HEK293 (cell line): ENCODE measurements at regions not wholly inside any gene's neighbourhood (a gene's known extent, or its start where the extent isn't known, plus 50 kb on each side); places are given as distances from the start of the nearest gene placed in this dataset.
A peak's percentile ranks its signal among the peaks of the same experiment; 100 is the strongest.

Experiments
- CTCF ChIA-PET: fragments of 350-600 bp; formaldehyde crosslinking; extraction: SDS; loops from one replicate; lab custom pipeline; 2021; ENCODE audit warnings: antibody characterized with exemption; lab: Yijun Ruan, JAX
- POLR2A ChIA-PET: fragments of 300-600 bp; formaldehyde crosslinking; extraction: SDS; loops from one replicate; lab custom pipeline; 2020; ENCODE audit warnings: antibody characterized with exemption, inconsistent platforms; lab: Yijun Ruan, JAX
- H3K27ac ChIP-seq: fragments of 200-500 bp; sonication (Bioruptor generic); 2 replicates; pipeline ENCODE4 v1.5.1; 2014; ENCODE audit warnings: low read depth, low read length, control low read depth, inconsistent platforms; ENCODE audit errors: extremely low read depth
- H3K36me3 ChIP-seq, 2 experiments: fragments of 200-500 bp in 1 of 2; sonication (Bioruptor generic) in 1 of 2; 1 replicate in 1 of 2; 2 replicates in 1 of 2; pipeline ENCODE4 v1.5.1; 2014 to 2017; ENCODE audit warnings: inconsistent platforms in 2 of 2, low read length in 2 of 2; ENCODE audit not compliant: control insufficient read depth in 2 of 2, insufficient read depth in 1 of 2
- H3K4me1 ChIP-seq: fragments of 200-500 bp; sonication (Bioruptor generic); 2 replicates; pipeline ENCODE4 v1.5.1; 2014; ENCODE audit warnings: mild to moderate bottlenecking, low read length, inconsistent platforms; ENCODE audit not compliant: control insufficient read depth, insufficient read depth
- H3K4me3 ChIP-seq: 2 replicates; pipeline ENCODE4 v1.5.1; 2011; ENCODE audit warnings: low read depth, mild to moderate bottlenecking, control low read depth, low read length, moderate library complexity
- H3K9me3 ChIP-seq: fragments of 200-500 bp; sonication (Bioruptor generic); 2 replicates; pipeline ENCODE4 v1.5.1; 2014; ENCODE audit warnings: low read depth, low read length, inconsistent platforms; ENCODE audit not compliant: control insufficient read depth, insufficient read depth
- ELK4 ChIP-seq: IDR thresholded peaks from 2 replicates; pipeline ENCODE4 v1.6.1; 2011; ENCODE audit warnings: mild to moderate bottlenecking, low read depth, low read length, borderline replicate concordance
- KLF8 ChIP-seq: fragments of 450-650 bp; formaldehyde crosslinking; IDR thresholded peaks from 2 replicates; pipeline ENCODE4 v1.5.1; 2016; ENCODE audit warnings: missing biosample characterization, missing genetic modification characterization
- PATZ1 ChIP-seq: fragments of 450-650 bp; formaldehyde crosslinking; IDR thresholded peaks from 2 replicates; pipeline ENCODE4 v1.5.1; 2016; ENCODE audit warnings: missing biosample characterization, missing genetic modification characterization
- TRIM28 ChIP-seq: IDR thresholded peaks from 2 replicates; pipeline ENCODE4 v1.6.1; 2011; ENCODE audit warnings: low read length, control low read depth, borderline replicate concordance
- ZBTB21 ChIP-seq: fragments of 450-650 bp; formaldehyde crosslinking; IDR thresholded peaks from 2 replicates; pipeline ENCODE4 v1.5.1; 2017; ENCODE audit warnings: missing biosample characterization, missing genetic modification characterization
- ZFP37 ChIP-seq: fragments of 450-650 bp; formaldehyde crosslinking; IDR thresholded peaks from 2 replicates; pipeline ENCODE4 v1.5.1; 2016; ENCODE audit warnings: missing biosample characterization, missing genetic modification characterization
- ZNF132 ChIP-seq: fragments of 450-650 bp; formaldehyde crosslinking; IDR thresholded peaks from 2 replicates; pipeline ENCODE4 v1.5.1; 2017; ENCODE audit warnings: missing biosample characterization, missing genetic modification characterization, borderline replicate concordance
- ZNF157 ChIP-seq: fragments of 450-650 bp; formaldehyde crosslinking; IDR thresholded peaks from 2 replicates; pipeline ENCODE4 v1.5.1; 2016; ENCODE audit warnings: missing biosample characterization, missing genetic modification characterization
- ZNF169 ChIP-seq: fragments of 450-650 bp; formaldehyde crosslinking; IDR thresholded peaks from 2 replicates; pipeline ENCODE4 v1.5.1; 2016; ENCODE audit warnings: missing biosample characterization, missing genetic modification characterization
- ZNF211 ChIP-seq: fragments of 450-650 bp; formaldehyde crosslinking; IDR thresholded peaks from 2 replicates; pipeline ENCODE4 v1.5.1; 2016; ENCODE audit warnings: low read depth, missing biosample characterization, missing genetic modification characterization
- ZNF214 ChIP-seq: fragments of 450-650 bp; formaldehyde crosslinking; IDR thresholded peaks from 2 replicates; pipeline ENCODE4 v1.5.1; 2017; ENCODE audit warnings: missing biosample characterization, mild to moderate bottlenecking, missing genetic modification characterization, borderline replicate concordance
- ZNF311 ChIP-seq: fragments of 450-650 bp; formaldehyde crosslinking; IDR thresholded peaks from 2 replicates; pipeline ENCODE4 v1.5.1; 2017; ENCODE audit warnings: missing biosample characterization, missing genetic modification characterization, borderline replicate concordance
- ZNF335 ChIP-seq: fragments of 450-650 bp; formaldehyde crosslinking; conservative IDR thresholded peaks from 2 replicates; pipeline ENCODE4 v1.5.1; 2016; ENCODE audit warnings: missing biosample characterization, missing genetic modification characterization
- ZNF366 ChIP-seq: fragments of 450-650 bp; formaldehyde crosslinking; conservative IDR thresholded peaks from 2 replicates; pipeline ENCODE4 v1.5.1; 2016; ENCODE audit warnings: missing biosample characterization, missing genetic modification characterization
- ZNF530 ChIP-seq: fragments of 450-650 bp; formaldehyde crosslinking; IDR thresholded peaks from 2 replicates; pipeline ENCODE4 v1.5.1; 2016; ENCODE audit warnings: low read depth, missing biosample characterization, missing genetic modification characterization
- ZNF549 ChIP-seq: fragments of 450-650 bp; IDR thresholded peaks from 2 replicates; pipeline ENCODE4 v1.5.1; 2018; ENCODE audit warnings: missing biosample characterization, missing genetic modification characterization, mild to moderate bottlenecking, inconsistent platforms, moderate library complexity
- ZNF610 ChIP-seq: fragments of 450-650 bp; formaldehyde crosslinking; IDR thresholded peaks from 2 replicates; pipeline ENCODE4 v1.5.1; 2016; ENCODE audit warnings: missing biosample characterization, missing genetic modification characterization, borderline replicate concordance
- ZNF629 ChIP-seq: fragments of 450-650 bp; formaldehyde crosslinking; IDR thresholded peaks from 2 replicates; pipeline ENCODE4 v1.5.1; 2017; ENCODE audit warnings: missing biosample characterization, missing genetic modification characterization
- ZNF670 ChIP-seq: fragments of 450-650 bp; formaldehyde crosslinking; IDR thresholded peaks from 2 replicates; pipeline ENCODE4 v1.5.1; 2016; ENCODE audit warnings: missing biosample characterization, missing genetic modification characterization, low read depth
- ZNF707 ChIP-seq: fragments of 450-650 bp; formaldehyde crosslinking; IDR thresholded peaks from 2 replicates; pipeline ENCODE4 v1.5.1; 2016; ENCODE audit warnings: missing biosample characterization, missing genetic modification characterization
- TF ChIP-seq, protein P1 (sequence below): fragments of 450-650 bp; formaldehyde crosslinking; optimal IDR thresholded peaks from 2 replicates; pipeline ENCODE3; 2016; ENCODE audit warnings: missing biosample characterization, mild to moderate bottlenecking, missing genetic modification characterization
- TF ChIP-seq, protein P2 (sequence below): fragments of 450-650 bp; formaldehyde crosslinking; IDR thresholded peaks from 2 replicates; pipeline ENCODE4 v1.5.1; 2016; ENCODE audit warnings: missing biosample characterization, missing genetic modification characterization
- TF ChIP-seq, protein P3 (sequence below): fragments of 450-650 bp; formaldehyde crosslinking; IDR thresholded peaks from 2 replicates; pipeline ENCODE4 v1.5.1; 2016; ENCODE audit warnings: missing biosample characterization, missing genetic modification characterization
- TF ChIP-seq, protein P4 (sequence below): fragments of 450-650 bp; formaldehyde crosslinking; IDR thresholded peaks from 2 replicates; pipeline ENCODE4 v1.5.1; 2016; ENCODE audit warnings: missing biosample characterization, missing genetic modification characterization
- TF ChIP-seq, protein P5 (sequence below): fragments of 450-650 bp; formaldehyde crosslinking; IDR thresholded peaks from 2 replicates; pipeline ENCODE4 v1.5.1; 2016; ENCODE audit warnings: missing biosample characterization, missing genetic modification characterization, borderline replicate concordance
- TF ChIP-seq, protein P6 (sequence below): fragments of 450-650 bp; formaldehyde crosslinking; IDR thresholded peaks from 2 replicates; pipeline ENCODE4 v1.5.1; 2016; ENCODE audit warnings: missing biosample characterization, missing genetic modification characterization

- Histone ChIP-seq H3K4me1 (peaks cover 4% of the 10 kb centered on the region), H3K36me3 (no peaks in the 10 kb centered on the region), H3K9me3 (no peaks in the 10 kb centered on the region), H3K27ac (no peak overlapping the region), H3K4me3 (no peak overlapping the region)
- TF ChIP-seq ZNF610 (tag by site-specific recombination) (no peak), ZNF169 (no peak), ZNF670 (tag by site-specific recombination) (no peak), ZNF629 (no peak), ELK4 (no peak)
- ChIA-PET POLR2A (no interaction called here), CTCF (interaction anchor here (1.0 kb wide), 1 partner anchor 9 kb away, joined by 4 read pairs; no protein-coding TSS in a partner anchor)
Observed at GRCh38 chr15:95519887-95520286, 810.6 kb upstream of the NR2F2 start.

DNA sequence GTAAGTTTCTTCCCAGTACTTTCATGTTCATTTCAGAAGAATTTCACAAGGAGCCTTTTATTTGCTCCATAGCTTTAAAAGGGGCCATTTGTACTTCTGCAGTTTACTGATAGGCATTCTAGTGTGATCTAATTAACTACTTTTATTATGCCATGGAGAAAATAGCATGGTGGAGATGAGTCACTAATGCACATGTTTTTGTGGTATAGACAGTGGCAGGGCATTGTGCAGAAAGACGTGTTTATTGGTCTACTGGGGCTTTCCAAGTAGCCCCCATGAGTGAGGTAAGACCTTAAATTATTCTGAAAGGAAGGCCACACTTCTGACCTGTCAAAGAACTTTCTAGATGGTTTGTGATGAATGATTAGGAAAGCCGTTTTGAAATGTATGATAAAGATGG, 810.0 kb upstream of the NR2F2 start:
- Histone ChIP-seq H3K36me3 (no peaks in the 10 kb centered on the region), H3K9me3 (no peaks in the 10 kb centered on the region), H3K4me3 (no peak overlapping the region), H3K27ac (no peak overlapping the region), H3K4me1 (peaks cover 4% of the 10 kb centered on the region)
- ChIA-PET CTCF (no interaction called here), POLR2A (no interaction called here)
- TF ChIP-seq ZNF707 (tag by site-specific recombination) (no peak), KLF8 (no peak), ZNF549 (tag by site-specific recombination) (no peak), PATZ1 (tag by site-specific recombination) (no peak), ZFP37 (no peak), TRIM28 (no peak), ZNF366 (0 out of 2 replicates have a peak, but pooled peaks have one; percentile 36), ZNF530 (tag by site-specific recombination) (no peak), ZNF214 (tag by site-specific recombination) (no peak), ZNF311 (tag by site-specific recombination) (no peak), ZBTB21 (tag by site-specific recombination) (no peak), ZNF157 (tag by site-specific recombination) (no peak), ZNF132 (tag by site-specific recombination) (no peak), ZNF335 (tag by site-specific recombination) (no peak), ZNF211 (tag by site-specific recombination) (peak; percentile 63; the same call in 1 of the 2 replicates)
- TF ChIP-seq, protein P1, sequence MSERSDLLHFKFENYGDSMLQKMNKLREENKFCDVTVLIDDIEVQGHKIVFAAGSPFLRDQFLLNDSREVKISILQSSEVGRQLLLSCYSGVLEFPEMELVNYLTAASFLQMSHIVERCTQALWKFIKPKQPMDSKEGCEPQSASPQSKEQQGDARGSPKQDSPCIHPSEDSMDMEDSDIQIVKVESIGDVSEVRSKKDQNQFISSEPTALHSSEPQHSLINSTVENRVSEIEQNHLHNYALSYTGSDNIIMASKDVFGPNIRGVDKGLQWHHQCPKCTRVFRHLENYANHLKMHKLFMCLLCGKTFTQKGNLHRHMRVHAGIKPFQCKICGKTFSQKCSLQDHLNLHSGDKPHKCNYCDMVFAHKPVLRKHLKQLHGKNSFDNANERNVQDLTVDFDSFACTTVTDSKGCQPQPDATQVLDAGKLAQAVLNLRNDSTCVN (tag by site-specific recombination), result no peak
- TF ChIP-seq, protein P2, sequence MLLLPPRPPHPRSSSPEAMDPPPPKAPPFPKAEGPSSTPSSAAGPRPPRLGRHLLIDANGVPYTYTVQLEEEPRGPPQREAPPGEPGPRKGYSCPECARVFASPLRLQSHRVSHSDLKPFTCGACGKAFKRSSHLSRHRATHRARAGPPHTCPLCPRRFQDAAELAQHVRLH (tag by site-specific recombination), result no peak
- TF ChIP-seq, protein P3, sequence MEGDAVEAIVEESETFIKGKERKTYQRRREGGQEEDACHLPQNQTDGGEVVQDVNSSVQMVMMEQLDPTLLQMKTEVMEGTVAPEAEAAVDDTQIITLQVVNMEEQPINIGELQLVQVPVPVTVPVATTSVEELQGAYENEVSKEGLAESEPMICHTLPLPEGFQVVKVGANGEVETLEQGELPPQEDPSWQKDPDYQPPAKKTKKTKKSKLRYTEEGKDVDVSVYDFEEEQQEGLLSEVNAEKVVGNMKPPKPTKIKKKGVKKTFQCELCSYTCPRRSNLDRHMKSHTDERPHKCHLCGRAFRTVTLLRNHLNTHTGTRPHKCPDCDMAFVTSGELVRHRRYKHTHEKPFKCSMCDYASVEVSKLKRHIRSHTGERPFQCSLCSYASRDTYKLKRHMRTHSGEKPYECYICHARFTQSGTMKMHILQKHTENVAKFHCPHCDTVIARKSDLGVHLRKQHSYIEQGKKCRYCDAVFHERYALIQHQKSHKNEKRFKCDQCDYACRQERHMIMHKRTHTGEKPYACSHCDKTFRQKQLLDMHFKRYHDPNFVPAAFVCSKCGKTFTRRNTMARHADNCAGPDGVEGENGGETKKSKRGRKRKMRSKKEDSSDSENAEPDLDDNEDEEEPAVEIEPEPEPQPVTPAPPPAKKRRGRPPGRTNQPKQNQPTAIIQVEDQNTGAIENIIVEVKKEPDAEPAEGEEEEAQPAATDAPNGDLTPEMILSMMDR (tag by site-specific recombination), result no peak
- TF ChIP-seq, protein P4, sequence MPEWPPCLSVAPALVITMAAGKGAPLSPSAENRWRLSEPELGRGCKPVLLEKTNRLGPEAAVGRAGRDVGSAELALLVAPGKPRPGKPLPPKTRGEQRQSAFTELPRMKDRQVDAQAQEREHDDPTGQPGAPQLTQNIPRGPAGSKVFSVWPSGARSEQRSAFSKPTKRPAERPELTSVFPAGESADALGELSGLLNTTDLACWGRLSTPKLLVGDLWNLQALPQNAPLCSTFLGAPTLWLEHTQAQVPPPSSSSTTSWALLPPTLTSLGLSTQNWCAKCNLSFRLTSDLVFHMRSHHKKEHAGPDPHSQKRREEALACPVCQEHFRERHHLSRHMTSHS, result no peak
- TF ChIP-seq, protein P5, sequence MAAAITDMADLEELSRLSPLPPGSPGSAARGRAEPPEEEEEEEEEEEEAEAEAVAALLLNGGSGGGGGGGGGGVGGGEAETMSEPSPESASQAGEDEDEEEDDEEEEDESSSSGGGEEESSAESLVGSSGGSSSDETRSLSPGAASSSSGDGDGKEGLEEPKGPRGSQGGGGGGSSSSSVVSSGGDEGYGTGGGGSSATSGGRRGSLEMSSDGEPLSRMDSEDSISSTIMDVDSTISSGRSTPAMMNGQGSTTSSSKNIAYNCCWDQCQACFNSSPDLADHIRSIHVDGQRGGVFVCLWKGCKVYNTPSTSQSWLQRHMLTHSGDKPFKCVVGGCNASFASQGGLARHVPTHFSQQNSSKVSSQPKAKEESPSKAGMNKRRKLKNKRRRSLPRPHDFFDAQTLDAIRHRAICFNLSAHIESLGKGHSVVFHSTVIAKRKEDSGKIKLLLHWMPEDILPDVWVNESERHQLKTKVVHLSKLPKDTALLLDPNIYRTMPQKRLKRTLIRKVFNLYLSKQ, result no peak
- TF ChIP-seq, protein P6, sequence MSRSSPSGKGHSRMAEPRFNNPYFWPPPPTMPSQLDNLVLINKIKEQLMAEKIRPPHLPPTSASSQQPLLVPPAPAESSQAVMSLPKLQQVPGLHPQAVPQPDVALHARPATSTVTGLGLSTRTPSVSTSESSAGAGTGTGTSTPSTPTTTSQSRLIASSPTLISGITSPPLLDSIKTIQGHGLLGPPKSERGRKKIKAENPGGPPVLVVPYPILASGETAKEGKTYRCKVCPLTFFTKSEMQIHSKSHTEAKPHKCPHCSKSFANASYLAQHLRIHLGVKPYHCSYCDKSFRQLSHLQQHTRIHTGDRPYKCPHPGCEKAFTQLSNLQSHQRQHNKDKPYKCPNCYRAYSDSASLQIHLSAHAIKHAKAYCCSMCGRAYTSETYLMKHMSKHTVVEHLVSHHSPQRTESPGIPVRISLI, result no peak
